DOHH2 (cell line): ENCODE measurements at regions not wholly inside any gene's neighbourhood (a gene's known extent, or its start where the extent isn't known, plus 50 kb on each side); places are given as distances from the start of the nearest gene placed in this dataset.

ENCODE experiments used
- H3F3A ChIP-seq: fragments of 200-600 bp; sonication (generic), shearing (Covaris generic); 2 replicates; pipeline ENCODE4 v1.6.0; 2016; ENCODE audit warnings: antibody characterized with exemption, mild to moderate bottlenecking; ENCODE audit not compliant: control insufficient read depth, insufficient read depth
- H3K27ac ChIP-seq: fragments of 200-600 bp; sonication (generic); 2 replicates; pipeline ENCODE4 v1.5.1; 2014; ENCODE audit warnings: low read depth, mild to moderate bottlenecking, low read length, moderate library complexity
- H3K27me3 ChIP-seq: fragments of 200-600 bp; sonication (generic); 2 replicates; pipeline ENCODE4 v1.6.1; 2014; ENCODE audit warnings: mild to moderate bottlenecking, low read length, mixed read lengths; ENCODE audit not compliant: control insufficient read depth
- H3K36me3 ChIP-seq: fragments of 200-600 bp; sonication (generic); 2 replicates; pipeline ENCODE4 v1.6.1; 2014; ENCODE audit warnings: mild to moderate bottlenecking, low read length, moderate library complexity, mixed read lengths; ENCODE audit not compliant: control insufficient read depth
- H3K4me1 ChIP-seq: fragments of 200-600 bp; sonication (generic); 2 replicates; pipeline ENCODE4 v1.6.1; 2014; ENCODE audit warnings: mild to moderate bottlenecking, low read length, mixed read lengths; ENCODE audit not compliant: control insufficient read depth
- H3K4me2 ChIP-seq: fragments of 200-600 bp; sonication (generic); 2 replicates; pipeline ENCODE4 v1.6.0; 2014; ENCODE audit warnings: mild to moderate bottlenecking, low read length, moderate library complexity
- H3K4me3 ChIP-seq: fragments of 200-600 bp; sonication (generic); 2 replicates; pipeline ENCODE4 v1.5.1; 2014; ENCODE audit warnings: mild to moderate bottlenecking, low read length, mixed read lengths
- H3K79me2 ChIP-seq: fragments of 200-600 bp; sonication (generic); 2 replicates; pipeline ENCODE4 v1.6.1; 2014; ENCODE audit warnings: mild to moderate bottlenecking, low read length, mixed read lengths; ENCODE audit not compliant: control insufficient read depth
- H3K9me2 ChIP-seq: fragments of 200-600 bp; sonication (generic); replicated peaks from 2 replicates; pipeline ENCODE4 v1.6.1; 2014; ENCODE audit warnings: mild to moderate bottlenecking, low read length, mixed read lengths; ENCODE audit not compliant: control insufficient read depth
- H3K9me3 ChIP-seq: fragments of 200-600 bp; sonication (generic); 2 replicates; pipeline ENCODE4 v1.6.1; 2014; ENCODE audit warnings: antibody characterized with exemption, low read length, mixed read lengths; ENCODE audit not compliant: control insufficient read depth, insufficient read depth
- H4K20me1 ChIP-seq: fragments of 200-600 bp; sonication (generic); 2 replicates; pipeline ENCODE4 v1.6.0; 2014; ENCODE audit warnings: low read depth, mild to moderate bottlenecking, antibody characterized with exemption, low read length, moderate library complexity; ENCODE audit not compliant: control insufficient read depth, insufficient read depth
- CTCF ChIP-seq: fragments of 200-600 bp; sonication (generic); IDR thresholded peaks from one replicate; pipeline ENCODE4 v1.5.1; 2014; ENCODE audit warnings: antibody characterized with exemption, mild to moderate bottlenecking, low read depth, low read length; ENCODE audit not compliant: poor library complexity, severe bottlenecking
- EZH2phosphoT487 ChIP-seq: fragments of 200-600 bp; sonication (generic); IDR thresholded peaks from 2 replicates; pipeline ENCODE4 v1.6.1; 2017; ENCODE audit warnings: borderline replicate concordance, mild to moderate bottlenecking, antibody characterized with exemption, low read length, moderate library complexity, mixed read lengths

DNA sequence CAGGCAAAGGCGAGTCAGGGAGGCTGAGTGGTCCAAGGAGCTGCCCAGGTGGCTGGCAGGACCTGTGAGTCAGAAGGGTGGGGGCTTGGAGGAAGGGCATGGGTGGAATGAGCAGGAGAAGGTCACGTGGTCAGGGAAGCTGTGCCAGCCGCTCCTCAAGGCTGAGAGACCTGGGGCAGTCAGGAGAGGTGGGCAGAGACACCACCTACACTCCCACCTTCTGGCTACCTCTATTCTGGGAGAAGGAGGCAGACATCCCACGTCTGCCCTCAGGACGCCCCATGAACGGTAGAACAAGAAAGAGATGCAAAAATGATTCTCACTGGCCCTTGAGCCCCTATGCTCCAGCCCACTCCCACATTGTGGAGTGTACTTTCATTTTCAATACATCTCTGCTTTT lies 151.8 kb upstream of the RAB4A start:
- Histone ChIP-seq H3K36me3 (no peaks in the 10 kb centered on the region), H3K9me3 (no peaks in the 10 kb centered on the region), H3K9me2 (no peaks in the 10 kb centered on the region), H3K79me2 (no peaks in the 10 kb centered on the region), H3K4me3 (no peak overlapping the region), H3K27ac (no peak overlapping the region), H3K4me2 (no peak overlapping the region), H3K27me3 (no peaks in the 10 kb centered on the region), H3K4me1 (no peaks in the 10 kb centered on the region), H4K20me1 (no peaks in the 10 kb centered on the region), H3F3A (no peaks in the 10 kb centered on the region)
- TF ChIP-seq CTCF (no peak), EZH2phosphoT487 (no peak)

DNA sequence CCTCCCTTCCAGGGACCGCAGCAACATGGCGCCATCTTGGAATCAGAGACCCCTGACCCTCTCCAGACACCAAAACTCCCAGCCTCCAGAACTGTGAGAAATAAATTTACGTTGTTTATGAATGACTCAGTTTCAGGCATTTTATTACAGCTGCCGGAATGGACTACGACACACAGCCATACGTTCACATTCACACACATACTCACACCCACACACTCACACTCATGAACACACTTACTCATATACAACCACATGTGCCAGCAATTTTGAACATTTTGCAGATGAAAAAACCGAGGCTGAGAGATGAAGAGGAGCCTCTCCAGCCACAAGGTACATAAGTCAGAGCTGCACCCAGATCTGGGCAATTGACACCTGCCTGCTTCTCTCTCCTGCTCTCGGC lies 151.0 kb upstream of the RAB4A start:
- TF ChIP-seq CTCF = no peak
- TF ChIP-seq EZH2phosphoT487 = no peak
- Histone ChIP-seq H3K27ac (no peak overlapping the region), H3K27me3 (no peaks in the 10 kb centered on the region), H3K79me2 (no peaks in the 10 kb centered on the region), H3K9me2 (no peaks in the 10 kb centered on the region), H3K4me3 (no peak overlapping the region), H3K36me3 (no peaks in the 10 kb centered on the region), H3K9me3 (no peaks in the 10 kb centered on the region), H3F3A (no peaks in the 10 kb centered on the region), H4K20me1 (no peaks in the 10 kb centered on the region), H3K4me2 (no peak overlapping the region), H3K4me1 (no peaks in the 10 kb centered on the region)

GRCh38 chr1:229121845-229122436 lies 149.0 kb upstream of the RAB4A start:
- H3K27ac ChIP-seq = no peak overlapping the region
- no peaks in the 10 kb centered on the region for H3K36me3 ChIP-seq
- H3K27me3 ChIP-seq = no peaks in the 10 kb centered on the region
- H3K4me1 ChIP-seq = no peaks in the 10 kb centered on the region
- no peaks in the 10 kb centered on the region for H3K79me2 ChIP-seq
- H3K9me2 ChIP-seq = no peaks in the 10 kb centered on the region
- H3K4me2 ChIP-seq = no peak overlapping the region
- no peak overlapping the region for H3K4me3 ChIP-seq
- no peaks in the 10 kb centered on the region for H4K20me1 ChIP-seq
- H3F3A ChIP-seq = no peaks in the 10 kb centered on the region
- TF ChIP-seq CTCF = no peak
- TF ChIP-seq EZH2phosphoT487 = no peak
- no peaks in the 10 kb centered on the region for H3K9me3 ChIP-seq

- no peaks in the 10 kb centered on the region for H4K20me1 ChIP-seq
- H3K27me3 ChIP-seq = no peaks in the 10 kb centered on the region
- no peaks in the 10 kb centered on the region for H3F3A ChIP-seq
- no peaks in the 10 kb centered on the region for H3K9me3 ChIP-seq
- TF ChIP-seq EZH2phosphoT487 (no peak), CTCF (no peak)
- no peaks in the 10 kb centered on the region for H3K79me2 ChIP-seq
- H3K27ac ChIP-seq = no peak overlapping the region
- peaks cover 7% of the 10 kb centered on the region for H3K4me1 ChIP-seq
- no peak overlapping the region for H3K4me2 ChIP-seq
- H3K4me3 ChIP-seq = no peak overlapping the region
- no peaks in the 10 kb centered on the region for H3K9me2 ChIP-seq
- H3K36me3 ChIP-seq = no peaks in the 10 kb centered on the region
Measured at GRCh38 chr1:229122606-229123005, 148.3 kb upstream of the RAB4A start.
